ENCODE measurements at regions not wholly inside any gene's neighbourhood (a gene's known extent, or its start where the extent isn't known, plus 50 kb on each side); places are given as distances from the start of the nearest gene placed in this dataset.
A peak's percentile ranks its signal among the peaks of the same experiment; 100 is the strongest.

DNA sequence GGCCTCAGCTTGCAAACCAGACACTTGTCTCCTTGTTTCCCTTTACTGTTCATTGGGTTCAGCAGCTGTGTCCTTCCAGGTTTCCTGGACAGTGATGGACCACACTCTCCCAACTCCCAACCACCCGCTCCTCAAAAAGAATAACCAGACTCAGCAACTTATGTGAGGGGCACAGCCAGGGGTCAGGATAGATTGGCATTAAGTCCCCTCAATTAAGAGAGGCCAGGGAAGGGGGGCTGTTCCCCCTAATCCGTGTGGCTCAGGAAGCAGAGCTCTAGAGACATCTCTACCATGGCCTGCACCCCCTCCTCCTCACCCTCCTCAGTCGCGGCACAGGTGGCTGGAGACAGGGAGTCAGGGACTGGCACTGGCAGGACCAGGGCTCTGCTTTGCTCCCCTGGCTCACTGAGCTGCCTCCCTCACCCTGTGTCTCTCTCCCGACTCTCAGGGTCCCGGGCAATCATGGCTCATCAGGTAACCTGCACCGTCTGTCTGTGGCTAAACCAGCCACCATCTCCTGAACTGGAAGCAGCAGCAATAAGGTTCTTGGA is 111.7 kb downstream of the ZNF280B start:
- no peak for TF ChIP-seq CTCF (conservative IDR thresholded peaks at IDR 0.05; ENCODE audit: control insufficient read depth, insufficient read depth, low read depth, low read length)
- no peak overlapping the region for H3K4me3 ChIP-seq (ENCODE audit: control insufficient read depth, low read depth, low read length)
- no peak for DNase-seq (ENCODE audit: low read depth)

DNA sequence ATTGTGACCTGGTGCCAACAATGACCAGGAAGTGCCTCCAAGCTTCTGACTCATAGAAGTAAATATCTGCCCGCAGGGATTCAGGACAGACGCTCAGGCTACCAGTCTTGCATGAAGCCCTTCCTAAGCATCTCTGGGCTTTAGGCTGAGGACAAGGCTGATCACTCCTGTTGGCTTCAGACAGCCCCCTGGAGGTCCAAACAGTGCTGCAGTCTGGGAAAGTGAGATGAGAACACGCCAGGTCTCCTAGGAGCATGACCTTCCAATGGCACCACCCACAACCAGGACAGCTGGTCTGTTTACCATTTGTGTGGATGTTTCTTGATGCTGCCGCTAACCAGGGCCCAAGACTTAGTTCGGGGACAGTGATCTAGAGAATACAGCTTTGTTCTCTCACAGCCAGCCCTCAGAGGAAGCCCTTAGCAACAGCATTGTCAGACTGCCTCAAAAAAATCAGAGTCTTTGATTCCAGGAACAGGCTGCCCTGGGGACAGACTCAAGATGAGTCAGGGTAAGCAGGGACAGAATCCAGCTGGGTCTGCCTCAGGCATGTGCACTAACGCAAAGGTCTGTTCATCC is 111.2 kb downstream of the ZNF280B start:
- DNase-seq (ENCODE audit: low read depth): peak; percentile 55

GRCh38 chr22:22397875-22398524 is 110.5 kb downstream of the ZNF280B start:
- no peak overlapping the region for H3K4me3 ChIP-seq (ENCODE audit: control insufficient read depth, low read depth, low read length)
- no peak for DNase-seq (ENCODE audit: low read depth)
- TF ChIP-seq CTCF (conservative IDR thresholded peaks at IDR 0.05; ENCODE audit: control insufficient read depth, insufficient read depth, low read depth, low read length): no peak

More for the DNA sequence above, 111.2 kb downstream of the ZNF280B start:
- TF ChIP-seq CTCF (conservative IDR thresholded peaks at IDR 0.05; ENCODE audit: control insufficient read depth, insufficient read depth, low read depth, low read length): peak; percentile 19
- H3K4me3 ChIP-seq (ENCODE audit: control insufficient read depth, low read depth, low read length): no peak overlapping the region

- no peak overlapping the region for H3K4me3 ChIP-seq (ENCODE audit: control insufficient read depth, low read depth, low read length)
- TF ChIP-seq CTCF (conservative IDR thresholded peaks at IDR 0.05; ENCODE audit: control insufficient read depth, insufficient read depth, low read depth, low read length): no peak
- DNase-seq (ENCODE audit: low read depth): no peak
These were observed 109.8 kb downstream of the ZNF280B start for GRCh38 chr22:22398530-22399327.

GRCh38 chr22:22400099-22400498 is 108.4 kb downstream of the ZNF280B start:
- TF ChIP-seq CTCF (conservative IDR thresholded peaks at IDR 0.05; ENCODE audit: control insufficient read depth, insufficient read depth, low read depth, low read length): no peak
- H3K4me3 ChIP-seq (ENCODE audit: control insufficient read depth, low read depth, low read length): no peak overlapping the region
- DNase-seq (ENCODE audit: low read depth): no peak

DNA sequence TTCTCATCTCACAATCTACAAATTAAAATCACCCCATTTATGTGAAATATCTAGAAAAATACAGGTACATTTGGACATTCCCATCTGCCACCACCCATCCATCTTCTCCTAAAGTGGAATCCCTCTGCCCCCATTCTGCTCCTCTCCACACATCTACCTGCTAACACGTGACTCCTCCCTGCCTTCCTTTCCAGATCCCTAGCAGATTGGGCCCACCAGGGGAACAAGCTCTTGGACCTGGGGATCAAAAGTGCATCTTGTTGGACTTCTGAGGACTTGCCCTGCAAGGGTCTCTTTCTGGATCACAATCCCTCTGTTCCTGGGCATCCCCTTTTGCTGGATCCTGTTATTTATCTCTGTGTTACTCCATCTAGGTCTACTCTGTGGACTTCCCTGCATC is 107.6 kb downstream of the ZNF280B start:
- DNase-seq (ENCODE audit: low read depth): no peak
- H3K4me3 ChIP-seq (ENCODE audit: control insufficient read depth, low read depth, low read length): no peak overlapping the region
- TF ChIP-seq CTCF (conservative IDR thresholded peaks at IDR 0.05; ENCODE audit: control insufficient read depth, insufficient read depth, low read depth, low read length): no peak

All from fibroblast of mammary gland (primary cell).